ENCODE measurements at regions not wholly inside any gene's neighbourhood (a gene's known extent, or its start where the extent isn't known, plus 50 kb on each side); places are given as distances from the start of the nearest gene placed in this dataset.

- Histone ChIP-seq H3K4me1 (no peaks in the 10 kb centered on the region), H3K27ac (no peak overlapping the region), H3K4me3 (no peak overlapping the region), H3K36me3 (no peaks in the 10 kb centered on the region), H3K27me3 (no peaks in the 10 kb centered on the region), H3K9me3 (no peaks in the 10 kb centered on the region)
- intact Hi-C loops (cut with DNase I): no loop called here
- DNase-seq (ENCODE audit: extremely low spot score in 2 of 2): no peak
- TF ChIP-seq POLR2A (IDR thresholded peaks at IDR 0.05) (no peak), POLR2AphosphoS5 (IDR thresholded peaks at IDR 0.05; ENCODE audit: insufficient read depth in 1 of 2, low read depth in 1 of 2) (no peak)
- TF ChIP-seq, protein P1, sequence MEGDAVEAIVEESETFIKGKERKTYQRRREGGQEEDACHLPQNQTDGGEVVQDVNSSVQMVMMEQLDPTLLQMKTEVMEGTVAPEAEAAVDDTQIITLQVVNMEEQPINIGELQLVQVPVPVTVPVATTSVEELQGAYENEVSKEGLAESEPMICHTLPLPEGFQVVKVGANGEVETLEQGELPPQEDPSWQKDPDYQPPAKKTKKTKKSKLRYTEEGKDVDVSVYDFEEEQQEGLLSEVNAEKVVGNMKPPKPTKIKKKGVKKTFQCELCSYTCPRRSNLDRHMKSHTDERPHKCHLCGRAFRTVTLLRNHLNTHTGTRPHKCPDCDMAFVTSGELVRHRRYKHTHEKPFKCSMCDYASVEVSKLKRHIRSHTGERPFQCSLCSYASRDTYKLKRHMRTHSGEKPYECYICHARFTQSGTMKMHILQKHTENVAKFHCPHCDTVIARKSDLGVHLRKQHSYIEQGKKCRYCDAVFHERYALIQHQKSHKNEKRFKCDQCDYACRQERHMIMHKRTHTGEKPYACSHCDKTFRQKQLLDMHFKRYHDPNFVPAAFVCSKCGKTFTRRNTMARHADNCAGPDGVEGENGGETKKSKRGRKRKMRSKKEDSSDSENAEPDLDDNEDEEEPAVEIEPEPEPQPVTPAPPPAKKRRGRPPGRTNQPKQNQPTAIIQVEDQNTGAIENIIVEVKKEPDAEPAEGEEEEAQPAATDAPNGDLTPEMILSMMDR (IDR thresholded peaks at IDR 0.05): no peak
These were observed 1371.4 kb downstream of the ADGRL3 start for GRCh38 chr4:62571494-62571893.

- DNase-seq (ENCODE audit: extremely low spot score in 2 of 2): no peak
- intact Hi-C loops (cut with DNase I): no loop called here
These were observed 1360.7 kb downstream of the ADGRL3 start for GRCh38 chr4:62560858-62561257.

DNA sequence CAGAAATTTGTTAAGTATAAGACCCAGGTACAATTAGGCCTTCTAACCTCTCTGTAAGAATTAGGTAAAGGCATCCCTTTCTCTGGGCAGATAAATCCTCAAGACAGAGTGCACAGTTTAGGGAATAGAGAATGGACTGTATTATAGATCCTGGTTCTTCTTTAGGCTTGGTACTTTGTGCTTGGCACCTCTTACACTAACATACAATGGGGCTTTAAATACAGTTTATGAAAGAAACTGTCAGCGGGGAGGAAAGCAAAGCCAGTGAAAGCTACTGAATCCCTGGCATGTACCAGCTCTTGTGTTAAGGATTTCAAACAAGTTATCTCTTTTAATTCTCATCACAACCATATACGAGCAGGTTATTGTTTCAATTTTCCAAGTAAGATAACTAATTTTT is 1350.0 kb downstream of the ADGRL3 start:
- no peaks in the 10 kb centered on the region for H3K9me3 ChIP-seq
- intact Hi-C loops (cut with DNase I): no loop called here
- no peaks in the 10 kb centered on the region for H3K4me1 ChIP-seq
- H3K27ac ChIP-seq: no peak overlapping the region
- TF ChIP-seq, protein P1 (IDR thresholded peaks at IDR 0.05): no peak
- no peak for TF ChIP-seq POLR2A (IDR thresholded peaks at IDR 0.05)
- H3K36me3 ChIP-seq: no peaks in the 10 kb centered on the region
- no peaks in the 10 kb centered on the region for H3K27me3 ChIP-seq
- DNase-seq (ENCODE audit: extremely low spot score in 2 of 2): no peak
- H3K4me3 ChIP-seq: no peak overlapping the region

More at GRCh38 chr4:62560858-62561257, 1360.7 kb downstream of the ADGRL3 start:
- Histone ChIP-seq H3K9me3 (no peaks in the 10 kb centered on the region), H3K36me3 (no peaks in the 10 kb centered on the region), H3K27ac (no peak overlapping the region), H3K4me3 (no peak overlapping the region), H3K4me1 (no peaks in the 10 kb centered on the region), H3K27me3 (no peaks in the 10 kb centered on the region)
- TF ChIP-seq POLR2AphosphoS5 (IDR thresholded peaks at IDR 0.05; ENCODE audit: insufficient read depth in 1 of 2, low read depth in 1 of 2): no peak
- no peak for TF ChIP-seq POLR2A (IDR thresholded peaks at IDR 0.05)
- TF ChIP-seq, protein P1 (IDR thresholded peaks at IDR 0.05): no peak

DNA sequence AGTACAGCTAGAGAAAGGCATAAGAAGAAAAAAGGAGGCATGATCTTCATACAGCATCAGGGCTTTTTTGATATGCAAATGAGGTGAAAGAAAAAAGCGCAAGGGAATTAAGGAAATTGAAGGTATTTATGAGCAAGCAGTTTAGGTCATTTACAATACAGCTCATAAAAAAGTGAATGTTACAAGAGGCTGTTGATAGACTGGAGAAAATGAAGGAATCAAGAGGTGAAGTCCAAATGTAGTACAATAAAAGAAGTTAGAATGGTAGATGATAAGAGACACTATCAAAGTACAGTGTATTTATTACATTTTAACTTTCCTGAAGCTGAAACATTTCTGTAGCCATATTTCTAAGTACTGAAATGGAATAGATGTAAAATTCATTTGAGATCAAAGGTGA is 1349.5 kb downstream of the ADGRL3 start:
- no peaks in the 10 kb centered on the region for H3K4me1 ChIP-seq
- no peaks in the 10 kb centered on the region for H3K36me3 ChIP-seq
- no peaks in the 10 kb centered on the region for H3K9me3 ChIP-seq
- TF ChIP-seq POLR2AphosphoS5 (IDR thresholded peaks at IDR 0.05; ENCODE audit: insufficient read depth in 1 of 2, low read depth in 1 of 2) (no peak), POLR2A (IDR thresholded peaks at IDR 0.05) (no peak)
- TF ChIP-seq, protein P1 (IDR thresholded peaks at IDR 0.05): no peak
- intact Hi-C loops (cut with DNase I): no loop called here
- no peak overlapping the region for H3K4me3 ChIP-seq
- H3K27ac ChIP-seq: no peak overlapping the region
- H3K27me3 ChIP-seq: no peaks in the 10 kb centered on the region
- no peak for DNase-seq (ENCODE audit: extremely low spot score in 2 of 2)

DNA sequence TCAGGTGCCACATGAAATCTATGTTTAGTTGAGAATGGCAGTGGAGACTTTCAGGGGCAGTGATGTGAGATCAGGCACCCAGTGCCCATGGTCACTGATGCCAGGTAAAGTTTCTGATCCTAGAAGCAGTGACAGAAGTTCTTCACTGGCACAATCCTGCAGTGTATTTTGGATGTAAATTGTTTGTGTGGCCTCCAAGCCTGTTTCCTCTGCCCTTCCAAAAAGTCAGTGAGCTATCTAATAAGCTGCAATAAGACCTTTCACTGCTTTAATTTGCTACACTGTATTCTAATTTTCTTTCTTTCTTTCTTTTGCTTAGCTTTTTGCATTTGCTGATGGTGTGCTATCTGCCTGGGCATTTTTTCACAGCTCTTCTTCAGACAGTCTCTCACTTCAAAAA is 1348.6 kb downstream of the ADGRL3 start:
- Histone ChIP-seq H3K4me1 (no peaks in the 10 kb centered on the region), H3K27me3 (no peaks in the 10 kb centered on the region), H3K36me3 (no peaks in the 10 kb centered on the region), H3K4me3 (no peak overlapping the region), H3K27ac (no peak overlapping the region), H3K9me3 (no peaks in the 10 kb centered on the region)
- intact Hi-C loops (cut with DNase I): no loop called here
- no peak for DNase-seq (ENCODE audit: extremely low spot score in 2 of 2)
- TF ChIP-seq POLR2A (IDR thresholded peaks at IDR 0.05) (no peak), POLR2AphosphoS5 (IDR thresholded peaks at IDR 0.05; ENCODE audit: insufficient read depth in 1 of 2, low read depth in 1 of 2) (no peak)
- TF ChIP-seq, protein P1 (IDR thresholded peaks at IDR 0.05): no peak
